ENCODE measurements at regions not wholly inside any gene's neighbourhood (a gene's known extent, or its start where the extent isn't known, plus 50 kb on each side); places are given as distances from the start of the nearest gene placed in this dataset.

GRCh38 chr15:62938825-62939224 is 103.7 kb upstream of the TPM1 start:
- no peak for DNase-seq

- no peak for DNase-seq
These were observed 102.3 kb upstream of the TPM1 start for GRCh38 chr15:62940093-62940754.

GRCh38 chr15:62940755-62941361 is 101.7 kb upstream of the TPM1 start:
- DNase-seq = no peak

GRCh38 chr15:62941699-62942098 is 100.8 kb upstream of the TPM1 start:
- no peak for DNase-seq

GRCh38 chr15:62942428-62942827 is 100.1 kb upstream of the TPM1 start:
- no peak for DNase-seq

GRCh38 chr15:62945063-62945462 is 97.5 kb upstream of the TPM1 start:
- DNase-seq = no peak

GRCh38 chr15:62945760-62946159 is 96.8 kb upstream of the TPM1 start:
- no peak for DNase-seq

DNA sequence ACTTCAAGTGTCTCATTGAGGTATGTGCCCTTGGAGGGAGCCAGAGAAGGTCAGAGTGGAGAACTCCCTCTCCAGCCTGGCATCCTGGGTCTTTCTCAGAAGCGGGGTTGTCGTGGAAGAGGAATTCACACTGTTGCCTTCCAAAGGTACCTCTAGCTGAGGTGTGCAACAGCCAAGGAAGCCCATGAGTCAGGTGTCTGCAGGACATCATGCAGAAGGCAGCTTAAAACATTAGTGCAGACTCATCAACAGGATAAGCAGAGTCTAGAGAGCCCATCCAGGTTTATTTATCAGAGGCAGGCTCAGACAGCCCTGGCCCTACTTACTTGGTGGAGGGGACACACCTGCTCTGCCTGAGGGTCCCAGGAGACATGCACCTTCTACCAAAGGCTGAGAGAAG is 95.6 kb upstream of the TPM1 start:
- no peak for DNase-seq

DNA sequence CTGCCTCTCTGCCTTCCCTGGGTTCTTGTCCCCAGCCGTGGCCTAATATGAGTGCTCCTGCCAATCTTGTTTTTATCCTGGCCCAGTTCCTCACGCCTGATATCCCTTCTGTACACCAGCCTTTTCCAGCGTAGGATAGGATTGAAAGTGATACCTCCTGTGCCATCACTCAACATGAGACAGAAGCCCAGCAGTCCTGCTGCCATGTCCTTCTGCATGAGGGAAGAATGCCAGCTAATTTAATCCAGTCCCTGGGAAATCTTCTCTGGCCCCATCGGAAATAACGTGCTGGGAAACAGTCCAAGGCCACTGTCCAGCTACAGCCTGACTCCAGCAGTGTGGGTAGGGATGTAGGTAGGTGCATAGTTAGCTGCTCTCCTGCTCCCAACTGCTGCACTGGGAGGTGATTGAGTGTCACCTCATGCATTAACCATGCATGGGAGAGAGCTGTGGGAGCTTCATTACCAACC is 92.0 kb upstream of the TPM1 start:
- no peak for DNase-seq

GRCh38 chr15:62951481-62951880 is 91.1 kb upstream of the TPM1 start:
- no peak for DNase-seq

DNA sequence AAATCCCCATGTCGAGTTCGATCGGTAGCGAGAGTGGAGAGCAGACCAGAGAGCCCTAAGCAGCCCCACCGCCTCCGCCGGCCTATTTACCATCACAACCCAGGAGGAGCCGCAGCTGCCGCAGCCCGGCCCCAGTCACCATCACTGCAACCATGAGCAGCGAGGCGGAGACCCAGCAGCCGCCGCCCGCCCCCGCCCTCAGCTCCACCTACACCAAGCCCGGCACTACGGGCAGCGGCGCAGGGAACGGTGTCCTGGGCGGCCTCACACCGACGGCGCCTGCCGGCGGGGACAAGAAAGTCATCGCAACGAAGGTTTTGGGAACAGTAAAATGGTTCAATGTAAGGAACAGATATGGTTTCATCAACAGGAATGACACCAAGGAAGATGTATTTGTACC is 89.5 kb upstream of the TPM1 start:
- no peak for DNase-seq

GRCh38 chr15:62953496-62954045 is 89.0 kb upstream of the TPM1 start:
- DNase-seq = no peak

- DNase-seq = no peak
These were observed 85.4 kb upstream of the TPM1 start for GRCh38 chr15:62957130-62957529.

GRCh38 chr15:62958528-62959363 is 83.8 kb upstream of the TPM1 start:
- no peak for DNase-seq

GRCh38 chr15:62961134-62961533 is 81.4 kb upstream of the TPM1 start:
- no peak for DNase-seq

DNA sequence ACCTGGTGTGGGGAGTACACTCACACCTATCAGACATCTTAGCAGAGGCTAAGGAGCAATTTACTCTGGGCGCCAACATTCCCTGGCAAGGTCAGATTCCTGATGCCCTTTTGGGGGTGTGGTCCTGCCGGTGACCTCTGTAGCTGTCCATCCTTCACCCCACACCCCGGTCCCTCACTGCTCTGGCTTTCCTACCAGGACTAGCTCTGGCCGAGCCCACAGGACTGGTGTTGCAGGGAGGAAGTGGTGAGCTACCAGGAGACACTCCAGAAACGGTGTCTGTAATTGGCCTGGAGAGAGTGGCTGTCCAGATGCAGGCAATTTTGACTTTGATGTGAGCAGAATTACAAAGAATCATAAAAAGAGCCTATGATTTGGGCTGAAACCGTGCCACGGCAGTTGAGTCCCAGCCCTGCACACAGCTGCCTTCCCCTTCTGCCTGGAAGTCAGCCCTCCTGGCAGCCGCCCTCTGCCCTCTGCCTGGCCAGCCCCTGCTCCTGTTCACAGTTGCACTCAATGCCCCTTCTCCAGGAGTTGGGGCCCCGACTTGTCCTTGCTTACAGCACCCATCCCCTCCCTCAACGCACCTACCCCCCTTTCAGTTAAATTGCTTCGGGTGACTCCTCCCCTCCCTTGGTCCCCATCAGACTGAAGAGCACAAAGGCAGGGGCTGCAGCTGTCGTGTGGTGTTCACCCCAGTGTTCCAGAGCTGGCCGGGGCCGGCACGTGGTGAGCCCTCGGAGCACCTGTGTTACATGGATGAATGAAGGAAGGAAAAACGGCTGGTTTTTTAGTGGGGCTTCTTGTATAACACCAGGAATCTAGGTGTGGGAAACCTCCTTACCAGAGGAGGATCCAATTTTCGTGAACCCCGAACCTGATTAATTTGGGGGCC is 80.2 kb upstream of the TPM1 start:
- DNase-seq = no peak

GRCh38 chr15:62964251-62964650 is 78.3 kb upstream of the TPM1 start:
- DNase-seq = no peak

GRCh38 chr15:62966294-62967078 is 76.1 kb upstream of the TPM1 start:
- DNase-seq = no peak

- no peak for DNase-seq
These were observed 73.8 kb upstream of the TPM1 start for GRCh38 chr15:62968699-62969098.

GRCh38 chr15:62969442-62970089 is 73.0 kb upstream of the TPM1 start:
- DNase-seq = no peak

- no peak for DNase-seq
These were observed 69.7 kb upstream of the TPM1 start for GRCh38 chr15:62972814-62973213.
